NCI-H1092 (cell line): ENCODE measurements at regions not wholly inside any gene's neighbourhood (a gene's known extent, or its start where the extent isn't known, plus 50 kb on each side); places are given as distances from the start of the nearest gene placed in this dataset.

Experiments
- DNase-seq: peaks from one replicate; lab custom pipeline; 2025; lab: John Stamatoyannopoulos, UW

- DNase-seq, result no peak
Observed at GRCh38 chr5:166320920-166321480, 1970.4 kb upstream of the WWC1 start.

- no peak for DNase-seq
Observed at GRCh38 chr5:166324372-166324771, 1967.1 kb upstream of the WWC1 start.

- DNase-seq, result no peak
Observed at GRCh38 chr5:166329149-166329800, 1962.2 kb upstream of the WWC1 start.

GRCh38 chr5:166330036-166330435 is 1961.4 kb upstream of the WWC1 start:
- DNase-seq, result no peak

GRCh38 chr5:166331521-166331920 is 1959.9 kb upstream of the WWC1 start:
- no peak for DNase-seq

- no peak for DNase-seq
Observed at GRCh38 chr5:166338801-166339200, 1952.6 kb upstream of the WWC1 start.

GRCh38 chr5:166340039-166340438 is 1951.4 kb upstream of the WWC1 start:
- DNase-seq, result no peak

GRCh38 chr5:166341740-166342337 is 1949.6 kb upstream of the WWC1 start:
- DNase-seq, result no peak

GRCh38 chr5:166342402-166342801 is 1949.0 kb upstream of the WWC1 start:
- DNase-seq, result no peak

GRCh38 chr5:166346726-166347374 is 1944.6 kb upstream of the WWC1 start:
- DNase-seq, result no peak

GRCh38 chr5:166349046-166349445 is 1942.4 kb upstream of the WWC1 start:
- DNase-seq, result no peak

- no peak for DNase-seq
Observed at GRCh38 chr5:166353580-166353979, 1937.9 kb upstream of the WWC1 start.

- DNase-seq, result no peak
Observed at GRCh38 chr5:166354332-166354731, 1937.1 kb upstream of the WWC1 start.

GRCh38 chr5:166356096-166356495 is 1935.3 kb upstream of the WWC1 start:
- DNase-seq, result no peak

GRCh38 chr5:166358127-166358830 is 1933.2 kb upstream of the WWC1 start:
- no peak for DNase-seq

GRCh38 chr5:166363087-166363760 is 1928.2 kb upstream of the WWC1 start:
- no peak for DNase-seq

GRCh38 chr5:166365164-166365563 is 1926.3 kb upstream of the WWC1 start:
- no peak for DNase-seq

GRCh38 chr5:166367391-166367790 is 1924.1 kb upstream of the WWC1 start:
- DNase-seq, result no peak

- DNase-seq, result no peak
Observed at GRCh38 chr5:166369346-166369745, 1922.1 kb upstream of the WWC1 start.

- no peak for DNase-seq
Observed at GRCh38 chr5:166369807-166370206, 1921.6 kb upstream of the WWC1 start.

GRCh38 chr5:166370928-166371690 is 1920.3 kb upstream of the WWC1 start:
- DNase-seq, result no peak
